ENCODE measurements at regions not wholly inside any gene's neighbourhood (a gene's known extent, or its start where the extent isn't known, plus 50 kb on each side); places are given as distances from the start of the nearest gene placed in this dataset.
"Not testable (repeated sequence)": the region's sequence is repeated elsewhere in the genome, so short reads cannot be mapped to it uniquely, and the experiment has no call there.

DNA sequence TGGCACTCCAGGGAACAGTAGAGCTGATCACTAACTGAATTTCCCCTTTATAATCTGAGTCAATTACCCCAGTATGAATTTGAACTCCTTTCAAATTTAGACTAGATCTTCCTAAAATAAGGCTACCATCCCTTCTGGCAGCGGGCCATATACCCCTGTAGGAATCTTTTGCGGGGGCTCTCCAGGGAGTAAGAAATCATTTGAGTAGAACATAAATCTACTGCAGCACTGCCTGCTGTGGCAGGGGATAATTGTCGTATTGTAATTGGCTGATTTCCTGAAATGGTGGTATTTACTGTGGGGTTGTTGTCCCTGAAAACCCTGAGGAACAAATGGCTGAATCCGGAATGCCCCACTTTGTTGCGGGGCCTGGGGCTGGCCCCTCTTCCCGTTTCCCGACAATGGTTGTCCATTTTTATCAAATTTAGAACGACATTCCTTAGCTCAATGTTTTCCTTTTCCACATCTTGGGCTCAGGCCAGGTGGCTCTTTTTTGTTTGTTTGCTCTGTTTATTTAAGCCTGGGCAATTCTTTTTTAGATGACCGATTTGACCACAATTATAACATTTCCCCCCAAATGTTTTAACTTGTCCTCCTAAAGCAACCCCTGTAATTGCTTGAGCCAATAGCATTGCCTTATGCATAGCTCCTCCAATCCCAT, 74.8 kb upstream of the ZNF195 start:
- H3K14ac ChIP-seq (ENCODE audit: insufficient read length); H2BK5ac ChIP-seq (ENCODE audit: low read depth, low read length); H3K4me3 ChIP-seq (ENCODE audit: extremely low read depth in 1 of 4, insufficient read depth in 2 of 4, low read depth in 3 of 4, low read length in 4 of 4); H3K4ac ChIP-seq (replicated peaks; ENCODE audit: insufficient read length, low read depth, low read length); H3K23ac ChIP-seq (ENCODE audit: insufficient read length); H4K20me1 ChIP-seq (replicated peaks in 1 of 2; ENCODE audit: control insufficient read depth in 1 of 2, insufficient read depth in 2 of 2, low read length in 2 of 2); H3K4me1 ChIP-seq (replicated peaks in 1 of 4; ENCODE audit: control insufficient read depth in 3 of 4, insufficient read depth in 4 of 4, low read length in 3 of 4); H2AK5ac ChIP-seq (ENCODE audit: low read depth, low read length); H3K79me2 ChIP-seq (ENCODE audit: control insufficient read depth in 1 of 2, insufficient read depth in 2 of 2, low read length in 2 of 2); H3K9me3 ChIP-seq (ENCODE audit: insufficient read depth in 2 of 2, low read depth in 1 of 2, low read length in 1 of 2); H4K5ac ChIP-seq (ENCODE audit: insufficient read length, low read depth, low read length); H3K36me3 ChIP-seq (ENCODE audit: control insufficient read depth in 2 of 4, insufficient read depth in 4 of 4, low read length in 3 of 4); H3K18ac ChIP-seq (ENCODE audit: extremely low read depth, low read length); H2BK15ac ChIP-seq (ENCODE audit: low read length); H3K27me3 ChIP-seq (replicated peaks in 1 of 4; ENCODE audit: control insufficient read depth in 3 of 4, extremely low read depth in 1 of 4, insufficient read depth in 3 of 4, low read length in 3 of 4); H2BK12ac ChIP-seq (ENCODE audit: low read depth, low read length); H4K8ac ChIP-seq (ENCODE audit: extremely low read depth, insufficient read depth, low read length); H3K79me1 ChIP-seq (ENCODE audit: low read depth, low read length); H2BK120ac ChIP-seq (replicated peaks; ENCODE audit: low read depth, low read length); DNase-seq (ENCODE audit: low read depth in 1 of 2, low spot score in 2 of 2); H2AFZ ChIP-seq (ENCODE audit: low read length); H3K4me2 ChIP-seq (ENCODE audit: insufficient read depth in 1 of 2, low read depth in 2 of 2, low read length in 2 of 2); H3K27ac ChIP-seq (ENCODE audit: low read depth, low read length); H3K23me2 ChIP-seq (ENCODE audit: low read depth, low read length); FAIRE-seq; H3K56ac ChIP-seq (replicated peaks; ENCODE audit: insufficient read length, low read depth, low read length); POLR2A ChIA-PET (ENCODE audit: partially characterized antibody); H4K91ac ChIP-seq (replicated peaks; ENCODE audit: insufficient read length, low read length); H3K9ac ChIP-seq (replicated peaks in 1 of 4; ENCODE audit: extremely low read depth in 1 of 4, low read depth in 3 of 4, low read length in 3 of 4); H2BK20ac ChIP-seq (ENCODE audit: low read length): not testable (repeated sequence)
- CTCF ChIA-PET (ENCODE audit: partially characterized antibody): interaction anchor here (0.6 to 1.0 kb wide), 3 partner anchors 72 to 339 kb away, joined by 3 to 4 read pairs (median 4); no protein-coding TSS in a partner anchor
- WGBS, 2 experiments (ENCODE audit: extremely low coverage in 1 of 2, insufficient coverage in 1 of 2, insufficient read length in 1 of 2, insufficient replicate concordance in 2 of 2, low coverage in 1 of 2, low lambda C conversion rate in 2 of 2, missing lambda C conversion rate in 1 of 2): 92% methylated on average over 9 of the region's 9 CpGs; no CpG with 5 or more reads in 1 of the 2 experiments

DNA sequence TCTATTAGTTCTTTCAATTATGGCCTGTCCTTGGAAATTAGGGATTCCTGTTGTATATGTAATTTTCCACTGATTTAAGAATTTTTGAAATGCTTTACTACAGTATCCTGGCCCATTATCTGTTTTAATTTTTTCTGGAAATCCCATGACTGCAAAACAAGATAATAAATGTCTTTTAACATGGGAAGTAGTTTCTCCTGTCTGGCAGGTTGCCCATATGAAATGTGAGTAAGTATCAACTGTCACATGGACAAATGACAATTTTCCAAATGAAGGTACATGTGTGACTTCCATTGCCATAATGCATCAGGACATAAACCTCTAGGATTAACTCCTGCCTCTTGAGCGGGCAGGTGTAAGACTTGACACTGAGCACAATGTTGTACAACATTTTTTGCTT, 71.9 kb upstream of the ZNF195 start:
- H2BK5ac ChIP-seq (ENCODE audit: low read depth, low read length); H3K79me1 ChIP-seq (ENCODE audit: low read depth, low read length); H3K4ac ChIP-seq (replicated peaks; ENCODE audit: insufficient read length, low read depth, low read length); H3K27me3 ChIP-seq (replicated peaks in 1 of 4; ENCODE audit: control insufficient read depth in 3 of 4, extremely low read depth in 1 of 4, insufficient read depth in 3 of 4, low read length in 3 of 4); H2BK12ac ChIP-seq (ENCODE audit: low read depth, low read length); H4K91ac ChIP-seq (replicated peaks; ENCODE audit: insufficient read length, low read length); FAIRE-seq; H3K14ac ChIP-seq (ENCODE audit: insufficient read length); H2BK15ac ChIP-seq (ENCODE audit: low read length); H4K20me1 ChIP-seq (replicated peaks in 1 of 2; ENCODE audit: control insufficient read depth in 1 of 2, insufficient read depth in 2 of 2, low read length in 2 of 2); H2BK120ac ChIP-seq (replicated peaks; ENCODE audit: low read depth, low read length); H3K4me1 ChIP-seq (replicated peaks in 1 of 4; ENCODE audit: control insufficient read depth in 3 of 4, insufficient read depth in 4 of 4, low read length in 3 of 4); H3K27ac ChIP-seq (ENCODE audit: low read depth, low read length); DNase-seq (ENCODE audit: low read depth in 1 of 2, low spot score in 2 of 2); H3K9ac ChIP-seq (replicated peaks in 1 of 4; ENCODE audit: extremely low read depth in 1 of 4, low read depth in 3 of 4, low read length in 3 of 4); H3K4me3 ChIP-seq (ENCODE audit: extremely low read depth in 1 of 4, insufficient read depth in 2 of 4, low read depth in 3 of 4, low read length in 4 of 4); H3K79me2 ChIP-seq (ENCODE audit: control insufficient read depth in 1 of 2, insufficient read depth in 2 of 2, low read length in 2 of 2); H3K23ac ChIP-seq (ENCODE audit: insufficient read length); H4K8ac ChIP-seq (ENCODE audit: extremely low read depth, insufficient read depth, low read length); H3K36me3 ChIP-seq (ENCODE audit: control insufficient read depth in 2 of 4, insufficient read depth in 4 of 4, low read length in 3 of 4); H3K56ac ChIP-seq (replicated peaks; ENCODE audit: insufficient read length, low read depth, low read length); H3K4me2 ChIP-seq (ENCODE audit: insufficient read depth in 1 of 2, low read depth in 2 of 2, low read length in 2 of 2); H2BK20ac ChIP-seq (ENCODE audit: low read length); H3K23me2 ChIP-seq (ENCODE audit: low read depth, low read length); H3K18ac ChIP-seq (ENCODE audit: extremely low read depth, low read length); H2AK5ac ChIP-seq (ENCODE audit: low read depth, low read length); H4K5ac ChIP-seq (ENCODE audit: insufficient read length, low read depth, low read length); H2AFZ ChIP-seq (ENCODE audit: low read length); H3K9me3 ChIP-seq (ENCODE audit: insufficient read depth in 2 of 2, low read depth in 1 of 2, low read length in 1 of 2); POLR2A ChIA-PET (ENCODE audit: partially characterized antibody): not testable (repeated sequence)
- CTCF ChIA-PET (ENCODE audit: partially characterized antibody): interaction anchor here (1.0 kb wide), 1 partner anchor 27 kb away, joined by 3 read pairs; no protein-coding TSS in a partner anchor
- 86% methylated on average over 1 of the region's 1 CpG; no CpG with 5 or more reads in 1 of the 2 experiments for WGBS, 2 experiments (ENCODE audit: extremely low coverage in 1 of 2, insufficient coverage in 1 of 2, insufficient read length in 1 of 2, insufficient replicate concordance in 2 of 2, low coverage in 1 of 2, low lambda C conversion rate in 2 of 2, missing lambda C conversion rate in 1 of 2)

Data from H1 (cell line).